Liver (tissue), 8 donors: ENCODE measurements at regions not wholly inside any gene's neighbourhood (a gene's known extent, or its start where the extent isn't known, plus 50 kb on each side); places are given as distances from the start of the nearest gene placed in this dataset.

Experiments
- DNase-seq: peaks from one replicate; pipeline ENCODE4 v3.0.0-alpha.2; 2017; ENCODE audit warnings: low spot score
- H3K27ac ChIP-seq, 2 donors: one replicate each; pipeline ENCODE4 v1.7.0; 2013; ENCODE audit warnings: inconsistent platforms in 2 of 2, low read length in 2 of 2, control low read depth in 1 of 2, low read depth in 1 of 2, mild to moderate bottlenecking in 1 of 2
- H3K27me3 ChIP-seq, 4 donors: one replicate each; pipeline versions ENCODE4 v1.6.1 to v1.7.0; 2013; ENCODE audit warnings: low read length in 3 of 4, inconsistent platforms in 1 of 4, mild to moderate bottlenecking in 1 of 4, moderate library complexity in 1 of 4; ENCODE audit not compliant: control insufficient read depth in 4 of 4, insufficient read depth in 4 of 4
- H3K36me3 ChIP-seq, 4 donors: one replicate each; pipeline versions ENCODE4 v1.6.1 to v1.7.0; 2013; ENCODE audit warnings: low read length in 3 of 4, mild to moderate bottlenecking in 3 of 4, low read depth in 1 of 4, moderate library complexity in 1 of 4; ENCODE audit not compliant: control insufficient read depth in 4 of 4, insufficient read depth in 3 of 4
- H3K4me1 ChIP-seq, 4 donors: one replicate each; pipeline versions ENCODE4 v1.6.1 to v1.7.0; 2013; ENCODE audit warnings: low read length in 3 of 4, mild to moderate bottlenecking in 3 of 4, moderate library complexity in 1 of 4; ENCODE audit not compliant: control insufficient read depth in 4 of 4, insufficient read depth in 4 of 4
- H3K4me3 ChIP-seq, 3 donors: one replicate each; pipeline versions ENCODE4 v1.6.1 to v1.7.0; 2013; ENCODE audit warnings: low read length in 3 of 3, control low read depth in 1 of 3, low read depth in 1 of 3, mild to moderate bottlenecking in 1 of 3
- H3K9ac ChIP-seq, 2 donors: one replicate each; pipeline ENCODE4 v1.7.0; 2013; ENCODE audit warnings: low read length in 2 of 2, mild to moderate bottlenecking in 2 of 2, moderate library complexity in 2 of 2, control low read depth in 1 of 2, low read depth in 1 of 2
- H3K9me3 ChIP-seq, 4 donors: one replicate each; pipeline versions ENCODE4 v1.6.1 to v1.7.0; 2013; ENCODE audit warnings: low read length in 3 of 4; ENCODE audit not compliant: control insufficient read depth in 4 of 4
- CTCF ChIP-seq: fragments of 150-350 bp; IDR thresholded peaks from 2 replicates; pipeline ENCODE4 v1.5.1; 2017; ENCODE audit warnings: improper control_type of control experiment, low read depth, low read length; ENCODE audit not compliant: missing input control
- EGR1 ChIP-seq, 2 donors: IDR thresholded peaks; 2 replicates each; pipeline ENCODE4 v1.6.1; 2016 to 2018; ENCODE audit warnings: antibody characterized with exemption in 2 of 2, low read depth in 2 of 2
- FOXA1 ChIP-seq: IDR thresholded peaks from 2 replicates; pipeline ENCODE4 v1.6.1; 2016; ENCODE audit warnings: antibody characterized with exemption
- FOXA2 ChIP-seq: IDR thresholded peaks from 2 replicates; pipeline ENCODE4 v1.6.1; 2016; ENCODE audit warnings: antibody characterized with exemption
- GABPA ChIP-seq, 2 donors: IDR thresholded peaks in 1 of 2; conservative IDR thresholded peaks in 1 of 2; 2 replicates each; pipeline ENCODE4 v1.6.1; 2016; ENCODE audit warnings: antibody characterized with exemption in 2 of 2, mild to moderate bottlenecking in 1 of 2, moderate library complexity in 1 of 2
- HNF4G ChIP-seq: IDR thresholded peaks from 2 replicates; pipeline ENCODE4 v1.6.1; 2016; ENCODE audit warnings: antibody characterized with exemption
- JUND ChIP-seq, 2 donors: IDR thresholded peaks; 2 replicates each; pipeline ENCODE4 v1.6.1; 2016; ENCODE audit warnings: antibody characterized with exemption in 2 of 2
- MAX ChIP-seq: IDR thresholded peaks from 2 replicates; pipeline ENCODE4 v1.6.1; 2016; ENCODE audit warnings: antibody characterized with exemption
- NR2F2 ChIP-seq: IDR thresholded peaks from 2 replicates; pipeline ENCODE4 v1.6.1; 2016; ENCODE audit warnings: antibody characterized with exemption
- REST ChIP-seq: IDR thresholded peaks from 2 replicates; pipeline ENCODE4 v1.6.1; 2016; ENCODE audit warnings: antibody characterized with exemption, mild to moderate bottlenecking
- SP1 ChIP-seq: IDR thresholded peaks from 2 replicates; pipeline ENCODE4 v1.6.1; 2018; ENCODE audit warnings: antibody characterized with exemption, mild to moderate bottlenecking
- ZBTB33 ChIP-seq: IDR thresholded peaks from 2 replicates; pipeline ENCODE4 v1.6.1; 2016; ENCODE audit warnings: antibody characterized with exemption
- WGBS: extraction: QIAGEN DNeasy Blood & Tissue Kit; methylation state at CpG from one replicate; pipeline ENCODE4 v1.1.7; 2013; 5-methylcytosine and 5-hydroxymethylcytosine counted together
- donor health status: healthy.
- donor health status: healthy.
- donor health status: healthy.
- donor health status: healthy.
- donor health status: healthy.

GRCh38 chr6:87806099-87806498 is 104.1 kb upstream of the AKIRIN2 start:
- H3K4me3 ChIP-seq: no peak overlapping the region
- H3K4me1 ChIP-seq: peaks cover 0 to 12% (median 8%) of the 10 kb centered on the region in 4 donors
- no peaks in the 10 kb centered on the region for H3K36me3 ChIP-seq
- H3K27ac ChIP-seq: no peak overlapping the region
- 47% methylated on average over 1 of the region's 1 CpG for WGBS
- H3K9ac ChIP-seq: no peak overlapping the region
- no peak for DNase-seq
- no peaks in the 10 kb centered on the region for H3K27me3 ChIP-seq
- no peaks in the 10 kb centered on the region for H3K9me3 ChIP-seq
- no peak for TF ChIP-seq EGR1 (IDR thresholded peaks at IDR 0.05; ENCODE audit: low read depth in 2 of 2)

GRCh38 chr6:87803791-87804190 is 101.8 kb upstream of the AKIRIN2 start:
- WGBS: 82% methylated on average over 3 of the region's 3 CpGs
- DNase-seq: no peak
- H3K4me1 ChIP-seq: peaks cover 0 to 13% (median 8%) of the 10 kb centered on the region in 4 donors
- H3K9me3 ChIP-seq: no peaks in the 10 kb centered on the region
- H3K4me3 ChIP-seq: no peak overlapping the region
- no peak overlapping the region for H3K27ac ChIP-seq
- H3K27me3 ChIP-seq: no peaks in the 10 kb centered on the region
- H3K9ac ChIP-seq: no peak overlapping the region
- no peaks in the 10 kb centered on the region for H3K36me3 ChIP-seq
- TF ChIP-seq REST (no peak), ZBTB33 (no peak), EGR1 (IDR thresholded peaks at IDR 0.05; ENCODE audit: low read depth in 2 of 2) (no peak)

GRCh38 chr6:87799651-87800050 is 97.6 kb upstream of the AKIRIN2 start:
- Histone ChIP-seq H3K27ac (no peak overlapping the region), H3K4me1 (peaks cover 0 to 13% (median 2%) of the 10 kb centered on the region in 4 donors)

GRCh38 chr6:87798393-87799278 is 96.6 kb upstream of the AKIRIN2 start:
- no peak for TF ChIP-seq EGR1 (IDR thresholded peaks at IDR 0.05; ENCODE audit: low read depth in 2 of 2)
- no peak for TF ChIP-seq CTCF
- TF ChIP-seq HNF4G: no peak
- TF ChIP-seq FOXA2: no peak
- no peak for TF ChIP-seq FOXA1
- TF ChIP-seq ZBTB33: no peak
- no peak for TF ChIP-seq MAX
- TF ChIP-seq JUND (IDR thresholded peaks at IDR 0.05): no peak
- TF ChIP-seq GABPA (IDR thresholded peaks at IDR 0.05 in 1 of 2, conservative IDR thresholded peaks at IDR 0.05 in 1 of 2): no peak
- no peak for TF ChIP-seq SP1
- H3K4me3 ChIP-seq: no peak overlapping the region
- H3K27me3 ChIP-seq: no peaks in the 10 kb centered on the region
- DNase-seq: no peak
- H3K9ac ChIP-seq: no peak overlapping the region
- H3K27ac ChIP-seq: no peak overlapping the region
- H3K4me1 ChIP-seq: peaks cover 0 to 13% (median 2%) of the 10 kb centered on the region in 4 donors
- WGBS: 36% methylated on average over 2 of the region's 2 CpGs
- no peaks in the 10 kb centered on the region for H3K9me3 ChIP-seq
- H3K36me3 ChIP-seq: no peaks in the 10 kb centered on the region

More at GRCh38 chr6:87799651-87800050, 97.6 kb upstream of the AKIRIN2 start:
- DNase-seq: no peak
- 85% methylated on average over 6 of the region's 6 CpGs for WGBS
- no peak overlapping the region for H3K4me3 ChIP-seq
- TF ChIP-seq HNF4G: no peak
- no peak for TF ChIP-seq NR2F2
- no peaks in the 10 kb centered on the region for H3K9me3 ChIP-seq
- no peaks in the 10 kb centered on the region for H3K27me3 ChIP-seq
- H3K36me3 ChIP-seq: no peaks in the 10 kb centered on the region
- no peak overlapping the region for H3K9ac ChIP-seq
